ENCODE measurements at regions not wholly inside any gene's neighbourhood (a gene's known extent, or its start where the extent isn't known, plus 50 kb on each side); places are given as distances from the start of the nearest gene placed in this dataset.
A peak's percentile ranks its signal among the peaks of the same experiment; 100 is the strongest.

GRCh38 chr9:80839821-80840675 is 849.3 kb downstream of the TLE1 start:
- Mint-ChIP-seq H3K9me3 (no peaks in the 10 kb centered on the region), H3K27ac (no peak overlapping the region), H3K27me3 (ENCODE audit: low read depth) (no peaks in the 10 kb centered on the region), H3K4me3 (no peak overlapping the region), H3K36me3 (ENCODE audit: low read depth) (no peaks in the 10 kb centered on the region), H3K4me1 (peaks cover 13% of the 10 kb centered on the region)
- no peak for TF ChIP-seq CTCF (IDR thresholded peaks at IDR 0.05; ENCODE audit: unreplicated experiment in 3 of 3)

GRCh38 chr9:80836013-80836412 is 853.3 kb downstream of the TLE1 start:
- H3K9me3 Mint-ChIP-seq: peaks cover under 1% of the 10 kb centered on the region
- H3K4me3 Mint-ChIP-seq: no peak overlapping the region
- TF ChIP-seq CTCF (IDR thresholded peaks at IDR 0.05; ENCODE audit: unreplicated experiment in 3 of 3): no peak
- H3K4me1 Mint-ChIP-seq: no peaks in the 10 kb centered on the region
- no peak overlapping the region for H3K27ac Mint-ChIP-seq
- no peaks in the 10 kb centered on the region for H3K27me3 Mint-ChIP-seq (ENCODE audit: low read depth)
- H3K36me3 Mint-ChIP-seq (ENCODE audit: low read depth): no peaks in the 10 kb centered on the region

- no peak overlapping the region for H3K4me3 Mint-ChIP-seq
- no peaks in the 10 kb centered on the region for H3K4me1 Mint-ChIP-seq
- peaks cover 6% of the 10 kb centered on the region for H3K36me3 Mint-ChIP-seq (ENCODE audit: low read depth)
- H3K27me3 Mint-ChIP-seq (ENCODE audit: low read depth): no peaks in the 10 kb centered on the region
- no peak for TF ChIP-seq CTCF (IDR thresholded peaks at IDR 0.05; ENCODE audit: unreplicated experiment in 3 of 3)
- H3K27ac Mint-ChIP-seq: no peak overlapping the region
- peaks cover 11% of the 10 kb centered on the region for H3K9me3 Mint-ChIP-seq
These were observed 857.6 kb downstream of the TLE1 start for GRCh38 chr9:80831751-80832150.

- no peaks in the 10 kb centered on the region for H3K27me3 Mint-ChIP-seq (ENCODE audit: low read depth)
- H3K4me3 Mint-ChIP-seq: no peak overlapping the region
- peaks cover 14% of the 10 kb centered on the region for H3K4me1 Mint-ChIP-seq
- peaks cover 3% of the 10 kb centered on the region for H3K36me3 Mint-ChIP-seq (ENCODE audit: low read depth)
- TF ChIP-seq CTCF (IDR thresholded peaks at IDR 0.05; ENCODE audit: unreplicated experiment in 3 of 3): no peak
- H3K9me3 Mint-ChIP-seq: peaks cover 4% of the 10 kb centered on the region
- peak overlapping the region in 1 of 3 experiments; percentile 39 for H3K27ac Mint-ChIP-seq
These were observed 877.7 kb downstream of the TLE1 start for GRCh38 chr9:80811656-80812055.

GRCh38 chr9:80811003-80811402 is 878.3 kb downstream of the TLE1 start:
- H3K27me3 Mint-ChIP-seq (ENCODE audit: low read depth): no peaks in the 10 kb centered on the region
- no peak overlapping the region for H3K27ac Mint-ChIP-seq
- H3K36me3 Mint-ChIP-seq (ENCODE audit: low read depth): peaks cover 3% of the 10 kb centered on the region
- no peaks in the 10 kb centered on the region for H3K9me3 Mint-ChIP-seq
- H3K4me3 Mint-ChIP-seq: no peak overlapping the region
- H3K4me1 Mint-ChIP-seq: peaks cover 17% of the 10 kb centered on the region
- TF ChIP-seq CTCF (IDR thresholded peaks at IDR 0.05; ENCODE audit: unreplicated experiment in 3 of 3): no peak

GRCh38 chr9:80806671-80807070 is 882.7 kb downstream of the TLE1 start:
- no peak overlapping the region for H3K4me3 Mint-ChIP-seq
- no peaks in the 10 kb centered on the region for H3K36me3 Mint-ChIP-seq (ENCODE audit: low read depth)
- peaks cover 7% of the 10 kb centered on the region for H3K4me1 Mint-ChIP-seq
- H3K27me3 Mint-ChIP-seq (ENCODE audit: low read depth): no peaks in the 10 kb centered on the region
- no peak overlapping the region for H3K27ac Mint-ChIP-seq
- no peak for TF ChIP-seq CTCF (IDR thresholded peaks at IDR 0.05; ENCODE audit: unreplicated experiment in 3 of 3)
- H3K9me3 Mint-ChIP-seq: no peaks in the 10 kb centered on the region
